ENCODE measurements at regions not wholly inside any gene's neighbourhood (a gene's known extent, or its start where the extent isn't known, plus 50 kb on each side); places are given as distances from the start of the nearest gene placed in this dataset.

DNA sequence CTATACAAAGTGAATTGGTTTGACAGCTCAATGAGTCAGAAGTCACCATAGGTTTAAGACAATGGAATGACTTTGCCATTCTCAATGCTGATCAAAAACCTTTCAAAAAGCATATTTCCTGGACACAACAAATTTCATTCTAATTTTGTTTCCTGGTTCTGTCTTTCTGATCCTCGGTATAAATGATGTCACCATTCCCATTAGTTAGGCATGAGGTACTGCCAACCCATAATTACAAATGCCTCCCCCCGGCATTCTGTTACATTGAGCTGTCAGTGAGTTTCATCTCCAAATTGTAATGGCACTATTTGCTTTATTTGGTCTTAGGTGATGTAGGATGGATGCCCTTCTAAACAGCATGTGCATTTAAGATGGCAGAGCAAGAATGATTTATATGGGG lies 81.7 kb upstream of the NFE2L3 start:
- TF ChIP-seq, protein P1, sequence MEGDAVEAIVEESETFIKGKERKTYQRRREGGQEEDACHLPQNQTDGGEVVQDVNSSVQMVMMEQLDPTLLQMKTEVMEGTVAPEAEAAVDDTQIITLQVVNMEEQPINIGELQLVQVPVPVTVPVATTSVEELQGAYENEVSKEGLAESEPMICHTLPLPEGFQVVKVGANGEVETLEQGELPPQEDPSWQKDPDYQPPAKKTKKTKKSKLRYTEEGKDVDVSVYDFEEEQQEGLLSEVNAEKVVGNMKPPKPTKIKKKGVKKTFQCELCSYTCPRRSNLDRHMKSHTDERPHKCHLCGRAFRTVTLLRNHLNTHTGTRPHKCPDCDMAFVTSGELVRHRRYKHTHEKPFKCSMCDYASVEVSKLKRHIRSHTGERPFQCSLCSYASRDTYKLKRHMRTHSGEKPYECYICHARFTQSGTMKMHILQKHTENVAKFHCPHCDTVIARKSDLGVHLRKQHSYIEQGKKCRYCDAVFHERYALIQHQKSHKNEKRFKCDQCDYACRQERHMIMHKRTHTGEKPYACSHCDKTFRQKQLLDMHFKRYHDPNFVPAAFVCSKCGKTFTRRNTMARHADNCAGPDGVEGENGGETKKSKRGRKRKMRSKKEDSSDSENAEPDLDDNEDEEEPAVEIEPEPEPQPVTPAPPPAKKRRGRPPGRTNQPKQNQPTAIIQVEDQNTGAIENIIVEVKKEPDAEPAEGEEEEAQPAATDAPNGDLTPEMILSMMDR (conservative IDR thresholded peaks at IDR 0.05; ENCODE audit: low read depth, low read length): no peak
- TF ChIP-seq EZH2phosphoT487 (IDR thresholded peaks at IDR 0.05; ENCODE audit: borderline replicate concordance, low read length): no peak

Measured in PC-3 (cell line).